ENCODE measurements at regions not wholly inside any gene's neighbourhood (a gene's known extent, or its start where the extent isn't known, plus 50 kb on each side); places are given as distances from the start of the nearest gene placed in this dataset.
"Not testable (repeated sequence)": the region's sequence is repeated elsewhere in the genome, so short reads cannot be mapped to it uniquely, and the experiment has no call there.

DNA sequence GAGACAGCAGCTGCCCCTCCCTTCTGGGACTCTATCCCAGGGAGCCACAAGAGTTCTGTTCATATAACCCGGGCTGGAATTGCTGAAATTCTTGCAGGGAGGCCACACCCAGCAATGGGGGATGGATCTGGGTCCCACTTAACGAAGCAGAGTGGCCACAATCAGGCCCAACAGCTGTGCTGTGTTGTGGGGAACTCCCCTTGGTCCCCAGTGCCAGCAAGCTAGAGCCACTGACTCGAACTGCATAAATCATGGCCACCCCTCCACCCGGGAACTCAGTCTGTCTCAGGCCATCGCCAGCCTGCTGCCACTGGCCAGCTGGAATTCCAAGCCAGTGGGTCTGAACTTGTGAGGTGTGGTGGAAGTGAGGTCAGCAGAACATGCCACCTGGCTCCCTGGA, 111.1 kb downstream of the KLF8 start:
- TF ChIP-seq CTCF (IDR thresholded peaks at IDR 0.05; ENCODE audit: insufficient read depth, low read depth, low read length, missing control alignments), result no peak
- no peak overlapping the region for H3K4me3 ChIP-seq (ENCODE audit: low read depth, low read length)
- DNase-seq (ENCODE audit: low read depth), result no peak

GRCh38 chrX:56343664-56344063, 111.5 kb downstream of the KLF8 start:
- TF ChIP-seq CTCF (IDR thresholded peaks at IDR 0.05; ENCODE audit: insufficient read depth, low read depth, low read length, missing control alignments), result no peak
- no peak overlapping the region for H3K4me3 ChIP-seq (ENCODE audit: low read depth, low read length)
- DNase-seq (ENCODE audit: low read depth), result no peak

DNA sequence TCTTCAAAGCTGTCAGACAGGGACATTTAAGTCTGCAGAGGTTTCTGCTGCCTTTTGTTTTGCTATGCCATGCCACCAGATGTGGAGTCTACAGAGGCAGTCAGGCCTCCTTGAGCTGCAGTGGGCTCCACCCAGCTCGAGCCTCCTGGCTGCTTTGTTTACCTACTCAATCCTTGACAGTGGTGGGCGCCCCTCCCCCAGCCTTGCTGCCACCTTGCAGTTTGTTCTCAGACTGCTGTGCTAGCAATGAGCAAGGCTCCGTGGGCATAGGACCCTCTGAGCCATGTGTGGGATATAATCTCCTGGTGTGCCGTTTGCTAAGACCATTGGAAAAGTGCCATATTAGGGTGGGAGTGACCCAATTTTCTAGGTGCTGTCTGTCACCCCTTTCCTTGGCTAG, 126.0 kb downstream of the KLF8 start:
- not testable (repeated sequence) for H3K4me3 ChIP-seq (ENCODE audit: low read depth, low read length); DNase-seq (ENCODE audit: low read depth)

DNA sequence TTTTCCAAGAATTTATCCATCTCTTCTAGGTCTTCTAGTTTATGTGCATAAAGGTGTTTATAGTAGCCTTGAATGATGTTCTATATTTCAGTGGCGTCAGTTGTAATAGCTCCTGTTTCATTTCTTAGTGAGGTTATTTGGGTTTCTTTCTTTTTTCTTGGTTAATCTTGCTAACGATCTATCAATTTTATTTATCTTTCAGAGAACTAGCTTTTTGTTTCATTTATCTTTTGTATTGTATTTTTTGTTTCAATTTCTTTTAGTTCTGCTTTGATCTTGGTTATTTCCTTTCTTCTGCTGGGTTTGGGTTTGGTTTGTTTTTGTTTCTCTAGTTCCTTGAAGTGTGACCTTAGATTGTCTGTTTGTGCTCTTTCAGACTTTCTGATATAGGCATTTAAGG, 133.0 kb downstream of the KLF8 start:
- not testable (repeated sequence) for DNase-seq (ENCODE audit: low read depth); H3K4me3 ChIP-seq (ENCODE audit: low read depth, low read length)

GRCh38 chrX:56366901-56367300, 134.7 kb downstream of the KLF8 start:
- H3K4me3 ChIP-seq (ENCODE audit: low read depth, low read length), result no peak overlapping the region
- no peak for DNase-seq (ENCODE audit: low read depth)
- no peak for TF ChIP-seq CTCF (IDR thresholded peaks at IDR 0.05; ENCODE audit: insufficient read depth, low read depth, low read length, missing control alignments)

DNA sequence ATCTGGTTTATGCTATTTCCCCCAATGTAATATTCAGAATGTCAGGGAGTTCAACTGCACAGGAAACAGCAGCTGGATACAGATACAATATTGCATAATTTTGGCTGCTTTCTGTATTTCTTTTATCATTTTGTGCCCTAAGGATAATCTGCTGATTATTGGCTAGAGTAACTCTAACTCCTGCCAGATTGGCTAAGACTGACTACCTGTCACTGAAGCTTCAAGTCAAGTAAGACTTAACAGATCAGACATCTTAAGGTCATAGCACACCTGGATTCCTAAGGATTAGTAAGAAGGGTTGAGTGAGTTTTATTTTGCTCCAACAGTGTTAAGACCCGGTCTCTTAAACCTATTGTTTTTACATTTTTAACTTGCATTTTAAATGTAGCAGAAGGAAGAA, 136.8 kb downstream of the KLF8 start:
- no peak for DNase-seq (ENCODE audit: low read depth)
- no peak overlapping the region for H3K4me3 ChIP-seq (ENCODE audit: low read depth, low read length)
- no peak for TF ChIP-seq CTCF (IDR thresholded peaks at IDR 0.05; ENCODE audit: insufficient read depth, low read depth, low read length, missing control alignments)

- H3K4me3 ChIP-seq (ENCODE audit: low read depth, low read length); DNase-seq (ENCODE audit: low read depth): not testable (repeated sequence)
These were observed 148.0 kb downstream of the KLF8 start for GRCh38 chrX:56379984-56380780.

DNA sequence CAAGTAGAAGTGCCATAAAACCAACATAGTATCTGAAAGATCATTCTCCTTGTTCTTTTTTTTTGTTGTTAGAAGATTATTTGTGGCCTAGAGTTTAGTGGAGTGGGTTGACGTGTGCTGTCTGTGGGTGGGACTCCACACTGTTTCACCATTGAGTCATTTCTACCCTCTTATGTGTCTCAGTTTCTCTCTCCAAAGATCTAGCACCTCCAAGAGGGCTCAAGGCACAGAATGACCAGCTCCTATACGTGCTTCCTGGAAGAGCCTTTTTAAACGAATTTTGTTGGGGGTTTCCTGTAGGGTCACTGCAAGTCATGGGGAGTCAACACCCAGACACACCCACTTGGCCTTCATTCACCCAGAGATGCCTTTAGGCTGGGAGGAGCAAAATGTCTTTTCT, 150.1 kb downstream of the KLF8 start:
- TF ChIP-seq CTCF (IDR thresholded peaks at IDR 0.05; ENCODE audit: insufficient read depth, low read depth, low read length, missing control alignments), result no peak
- H3K4me3 ChIP-seq (ENCODE audit: low read depth, low read length), result no peak overlapping the region
- peak; percentile 5 for DNase-seq (ENCODE audit: low read depth)
